ENCODE measurements at regions not wholly inside any gene's neighbourhood (a gene's known extent, or its start where the extent isn't known, plus 50 kb on each side); places are given as distances from the start of the nearest gene placed in this dataset.
"Not testable (repeated sequence)": the region's sequence is repeated elsewhere in the genome, so short reads cannot be mapped to it uniquely, and the experiment has no call there.

GRCh38 chr13:78977311-78977710 is 318.4 kb upstream of the OBI1 start:
- no peak for DNase-seq

GRCh38 chr13:78976696-78977095 is 317.7 kb upstream of the OBI1 start:
- no peak for DNase-seq

DNA sequence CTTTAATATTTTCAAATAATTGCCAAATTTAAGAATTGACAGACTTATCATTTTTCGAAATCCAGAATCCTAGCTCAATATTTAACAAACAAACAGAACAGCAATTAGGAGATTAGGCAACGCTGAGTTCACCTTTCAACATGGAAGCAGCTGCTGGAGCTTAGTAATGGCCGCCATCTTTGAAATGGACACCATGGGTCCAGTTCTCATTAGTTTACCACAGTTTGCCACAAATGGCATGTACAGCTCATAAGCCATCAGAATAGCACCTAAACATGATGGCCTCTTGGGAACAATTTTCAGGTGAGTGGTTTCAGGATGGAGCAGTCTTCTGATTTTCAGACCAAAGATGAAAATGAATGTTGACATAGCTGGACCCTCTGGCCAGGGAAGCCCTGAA is 313.6 kb upstream of the OBI1 start:
- no peak for DNase-seq

DNA sequence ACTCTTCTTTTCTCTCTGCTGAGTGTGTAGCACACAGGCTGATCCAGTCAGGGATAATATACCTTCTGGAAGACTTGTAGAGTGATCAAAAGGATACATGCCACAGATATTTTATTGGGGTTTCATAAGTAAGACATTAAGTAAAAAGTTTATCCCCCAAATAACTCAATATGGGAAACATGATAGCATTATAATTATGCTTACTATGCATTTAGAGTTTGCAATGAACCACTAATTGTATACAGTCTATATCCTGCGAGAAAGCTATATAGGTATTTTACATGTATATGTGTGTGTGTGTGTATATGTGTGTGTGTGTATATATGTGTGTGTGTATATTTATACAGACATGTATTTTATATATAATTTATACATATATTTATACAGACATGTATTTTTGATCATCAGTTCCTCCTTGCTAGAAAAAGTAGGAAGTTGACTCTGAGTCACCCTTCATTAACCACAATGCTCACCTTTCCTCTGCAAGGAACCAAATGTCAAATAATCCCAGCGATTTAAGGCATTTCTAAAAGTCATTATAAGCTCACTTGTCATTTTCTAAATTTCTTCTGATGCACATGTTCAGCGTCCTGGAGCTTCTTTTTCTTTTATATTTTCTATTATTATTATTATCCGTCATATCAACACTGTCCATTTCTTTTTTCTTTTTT is 312.5 kb upstream of the OBI1 start:
- no peak for DNase-seq

DNA sequence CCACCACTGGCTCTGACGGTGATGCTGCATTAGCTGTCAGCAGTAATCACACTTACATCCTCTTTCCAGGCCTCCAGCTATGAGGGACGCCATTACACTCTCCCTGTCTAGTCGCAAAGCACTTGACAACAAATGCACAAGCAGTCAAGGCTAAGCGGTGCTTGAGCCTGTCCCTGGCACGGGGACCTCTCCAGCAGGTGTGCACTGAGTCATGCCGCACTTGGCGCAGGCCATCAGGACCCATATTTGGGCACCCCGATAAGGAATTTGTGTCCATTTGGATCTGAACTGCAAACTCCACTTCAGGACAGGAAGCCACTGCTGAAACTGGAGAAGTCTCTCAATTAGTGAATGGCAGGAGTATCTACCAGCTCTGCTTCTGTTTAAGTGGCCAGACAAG is 301.9 kb upstream of the OBI1 start:
- DNase-seq = no peak

- DNase-seq = no peak
These were observed 299.1 kb upstream of the OBI1 start for GRCh38 chr13:78958006-78958405.

- DNase-seq = no peak
These were observed 281.6 kb upstream of the OBI1 start for GRCh38 chr13:78940455-78941130.

GRCh38 chr13:78934336-78934735 is 275.4 kb upstream of the OBI1 start:
- DNase-seq = no peak

- DNase-seq = no peak
These were observed 256.1 kb upstream of the OBI1 start for GRCh38 chr13:78915015-78915414.

DNA sequence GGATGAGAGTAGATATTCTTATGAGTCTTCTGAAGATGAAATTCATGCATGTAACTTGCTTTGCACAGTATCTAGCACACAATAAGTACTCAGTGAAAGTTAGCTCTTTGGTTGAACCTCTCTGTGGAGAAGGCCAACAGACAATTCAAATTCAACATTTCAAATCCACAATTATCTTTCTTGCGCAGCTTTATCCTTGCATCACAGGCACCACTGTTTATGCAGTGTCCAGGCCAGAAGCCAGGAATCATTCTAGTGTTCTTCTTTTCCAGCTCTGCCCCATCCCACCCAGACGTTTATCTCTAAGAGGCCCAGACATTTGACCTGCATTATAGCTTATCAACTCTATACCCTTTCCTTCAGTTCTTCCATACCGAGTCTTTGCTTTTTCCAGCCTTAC is 254.7 kb upstream of the OBI1 start:
- no peak for DNase-seq

- DNase-seq = no peak
These were observed 251.2 kb upstream of the OBI1 start for GRCh38 chr13:78910147-78910546.

DNA sequence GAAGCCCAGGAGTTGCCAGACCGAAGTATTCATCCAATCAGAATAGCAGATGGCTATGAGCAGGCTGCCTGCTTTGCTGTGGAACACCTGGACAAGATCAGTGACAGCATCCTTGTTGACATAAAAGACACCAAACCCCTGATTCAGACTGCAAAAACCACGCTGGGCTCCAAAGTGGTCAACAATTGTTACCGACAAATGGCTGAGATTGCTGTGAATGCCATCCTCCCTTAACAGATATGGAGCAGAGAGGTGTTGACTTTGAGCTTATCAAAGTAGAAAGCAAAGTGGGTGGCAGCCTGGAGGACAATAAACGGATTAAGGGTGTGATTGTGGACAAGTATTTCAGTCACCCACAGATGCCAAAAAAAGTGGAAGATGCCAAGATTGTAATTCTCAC is 250.3 kb upstream of the OBI1 start:
- DNase-seq = no peak

GRCh38 chr13:78907006-78907405 is 248.1 kb upstream of the OBI1 start:
- no peak for DNase-seq

DNA sequence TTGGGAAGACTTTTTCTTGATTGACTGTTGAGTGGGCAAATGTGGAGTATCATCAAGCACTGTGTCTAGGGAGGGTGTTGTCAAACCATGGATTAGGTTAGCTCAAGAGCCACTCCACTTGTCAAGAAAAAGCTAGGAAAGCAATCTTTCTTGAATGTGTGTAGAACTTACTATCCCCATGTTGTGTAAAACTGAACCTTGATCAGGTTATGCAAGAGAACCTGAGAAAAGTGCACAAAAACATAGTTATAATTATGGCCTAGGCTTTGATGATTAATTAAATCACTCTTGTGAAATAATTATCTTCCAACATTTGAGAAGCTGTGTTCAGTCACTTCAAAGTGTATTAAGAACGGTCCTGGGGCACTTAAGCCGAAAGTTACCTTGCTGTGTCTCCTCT is 238.2 kb upstream of the OBI1 start:
- no peak for DNase-seq

DNA sequence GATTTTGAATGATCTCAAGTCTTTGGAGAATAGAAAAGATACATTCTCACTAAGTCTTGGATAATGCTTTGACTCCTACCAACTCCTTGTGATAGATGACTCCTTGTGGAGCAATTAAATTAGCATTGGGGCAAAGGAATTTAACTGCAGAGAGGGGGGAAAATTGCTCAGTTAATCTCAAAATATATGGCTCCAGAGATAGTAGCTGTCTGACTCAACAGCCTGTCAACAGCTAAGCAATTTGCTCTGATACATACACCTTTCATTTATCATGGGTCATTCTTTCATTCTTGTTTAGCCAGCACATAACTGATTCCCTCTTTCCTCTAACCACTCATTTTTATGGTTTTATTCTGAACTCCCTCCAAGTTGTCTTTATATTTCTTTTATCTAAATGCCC is 225.6 kb upstream of the OBI1 start:
- no peak for DNase-seq

- DNase-seq = no peak
These were observed 222.8 kb upstream of the OBI1 start for GRCh38 chr13:78881751-78882150.

GRCh38 chr13:78881054-78881453 is 222.1 kb upstream of the OBI1 start:
- no peak for DNase-seq

GRCh38 chr13:78876915-78877549 is 218.1 kb upstream of the OBI1 start:
- DNase-seq = no peak

DNA sequence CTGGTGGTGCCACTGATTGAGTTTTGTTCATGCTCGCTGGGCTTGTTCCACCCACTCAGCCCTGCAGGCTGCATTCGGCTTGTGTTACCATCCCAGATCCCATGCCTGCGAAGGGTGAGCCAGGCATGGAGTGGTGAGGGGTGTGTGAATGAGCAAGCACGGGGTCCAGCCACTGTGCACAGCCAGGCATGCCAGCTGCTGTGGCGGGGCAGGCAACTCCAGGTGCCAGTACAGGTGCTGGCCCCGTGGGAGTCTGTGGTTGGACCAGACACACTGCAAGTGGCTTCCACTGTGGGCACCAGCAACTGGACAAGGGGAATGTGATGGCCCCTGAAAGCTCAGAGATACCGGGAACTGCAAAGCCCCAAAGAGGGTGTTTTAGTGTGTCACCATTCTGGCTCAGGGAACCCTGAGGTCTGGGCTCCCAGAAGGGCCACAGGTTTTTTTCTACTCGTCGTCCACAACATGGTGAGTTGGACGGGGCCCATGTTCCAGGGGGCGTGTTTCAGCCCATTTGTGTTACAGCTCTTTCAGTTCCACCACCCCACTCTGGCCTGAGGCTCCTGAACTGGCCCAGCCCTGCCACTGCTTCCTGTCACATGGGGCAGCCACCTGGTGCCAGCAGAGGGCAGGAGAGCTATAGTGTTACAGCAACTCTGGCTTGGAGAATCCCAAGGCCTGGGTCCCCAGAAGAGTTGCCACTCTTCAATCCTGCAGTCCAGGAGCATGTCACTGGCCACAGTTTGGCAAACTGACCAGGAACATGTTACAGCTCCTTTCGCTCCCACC is 217.0 kb upstream of the OBI1 start:
- no peak for DNase-seq

DNA sequence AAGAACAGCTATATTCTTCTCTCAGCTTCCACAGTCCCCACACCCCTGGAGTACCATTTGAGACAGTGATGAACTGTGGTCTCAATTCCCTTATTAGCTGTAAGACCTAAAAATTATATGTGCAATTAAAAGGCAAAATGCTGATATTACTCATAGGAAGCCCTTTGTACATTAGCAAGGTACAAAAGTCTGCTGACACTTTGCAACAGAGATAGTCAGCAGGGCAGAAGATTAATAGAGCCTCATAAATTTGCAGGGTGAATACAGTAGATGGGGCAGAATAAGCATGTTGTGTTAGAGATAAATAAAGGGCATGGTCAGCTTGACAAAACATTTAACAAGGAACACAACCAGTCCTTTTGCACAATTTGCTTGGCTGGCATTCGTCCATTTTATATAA is 210.0 kb upstream of the OBI1 start:
- no peak for DNase-seq

DNA sequence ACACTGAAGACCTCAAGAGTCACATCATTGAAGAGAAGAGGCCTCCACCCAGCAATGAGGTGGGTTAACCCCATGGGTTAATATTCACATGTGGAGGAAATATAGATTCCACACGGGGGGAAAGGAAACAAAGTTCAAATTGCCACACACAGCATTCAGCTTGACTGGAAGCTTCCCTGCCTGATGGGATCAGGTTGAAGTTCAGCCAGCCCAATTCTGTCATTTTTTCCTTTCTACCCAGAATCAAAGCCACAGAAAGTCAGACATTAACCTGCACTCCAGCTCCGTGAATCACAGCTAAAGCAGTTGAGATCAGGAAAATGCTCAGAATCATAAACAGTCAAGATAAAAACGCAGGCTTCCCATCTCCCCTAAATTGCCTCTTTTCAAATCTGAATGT is 208.7 kb upstream of the OBI1 start:
- no peak for DNase-seq

- not testable (repeated sequence) for DNase-seq
These were observed 207.1 kb upstream of the OBI1 start for GRCh38 chr13:78866076-78866475.

GRCh38 chr13:78862446-78862845 is 203.5 kb upstream of the OBI1 start:
- DNase-seq = no peak

- no peak for DNase-seq
These were observed 193.8 kb upstream of the OBI1 start for GRCh38 chr13:78852709-78853108.
